Vagina (tissue), 2 donors: ENCODE measurements at regions not wholly inside any gene's neighbourhood (a gene's known extent, or its start where the extent isn't known, plus 50 kb on each side); places are given as distances from the start of the nearest gene placed in this dataset.

ENCODE experiments used
- DNase-seq, 2 donors: peaks; one replicate each; pipeline ENCODE4 v3.0.0-alpha.2; 2017; ENCODE audit errors: extremely low spot score in 2 of 2
- H3K27ac ChIP-seq: fragments of 200-600 bp; sonication (generic); one replicate; pipeline ENCODE4 v1.5.1; 2019
- H3K27me3 ChIP-seq: fragments of 200-600 bp; sonication (generic); one replicate; pipeline ENCODE4 v1.5.1; 2019
- H3K36me3 ChIP-seq, 2 donors: fragments of 200-600 bp; sonication (generic); one replicate each; pipeline ENCODE4 v1.5.1; 2017 to 2019
- H3K4me1 ChIP-seq: fragments of 200-600 bp; sonication (generic); one replicate; pipeline ENCODE4 v1.5.1; 2019
- H3K4me3 ChIP-seq, 2 donors: fragments of 200-600 bp; sonication (generic); 1 replicate in 1 of 2; 2 replicates in 1 of 2; pipeline ENCODE4 v1.5.1; 2016 to 2019
- H3K9me3 ChIP-seq: fragments of 200-600 bp; sonication (generic); one replicate; pipeline ENCODE4 v1.5.1; 2019
- POLR2A ChIP-seq, 2 donors: fragments of 450-650 bp; IDR thresholded peaks; one replicate each; pipeline ENCODE4 v1.6.1; 2017; ENCODE audit warnings: antibody characterized with exemption in 2 of 2, mild to moderate bottlenecking in 2 of 2, moderate library complexity in 2 of 2
- POLR2AphosphoS5 ChIP-seq, 2 donors: sonication (generic); formaldehyde crosslinking; IDR thresholded peaks; one replicate each; pipeline ENCODE4 v1.9.0; 2017; ENCODE audit warnings: antibody characterized with exemption in 2 of 2, mild to moderate bottlenecking in 2 of 2, low read depth in 1 of 2; ENCODE audit not compliant: insufficient read depth in 1 of 2
- intact Hi-C: fragments of 100-400 bp; cut with DNase I; formaldehyde crosslinking; loops from one replicate; pipeline ENCODE4 v1.15.1; 2023
- TF ChIP-seq, protein P1 (sequence below), 3 experiments: fragments of 450-650 bp in 2 of 3; fragments of 200-600 bp in 1 of 3; sonication (generic) in 1 of 3; IDR thresholded peaks; one replicate each; pipeline ENCODE4 v1.5.1; 2017 to 2019; ENCODE audit warnings: antibody characterized with exemption in 3 of 3, mild to moderate bottlenecking in 2 of 3, moderate library complexity in 2 of 3

GRCh38 chr5:39495227-39495626 is 70.4 kb upstream of the DAB2 start:
- Histone ChIP-seq H3K9me3 (no peaks in the 10 kb centered on the region), H3K27me3 (no peaks in the 10 kb centered on the region), H3K4me3 (no peak overlapping the region), H3K36me3 (no peaks in the 10 kb centered on the region), H3K4me1 (no peaks in the 10 kb centered on the region), H3K27ac (no peak overlapping the region)
- no peak for DNase-seq
- intact Hi-C loops: no loop called here
- TF ChIP-seq, protein P1, sequence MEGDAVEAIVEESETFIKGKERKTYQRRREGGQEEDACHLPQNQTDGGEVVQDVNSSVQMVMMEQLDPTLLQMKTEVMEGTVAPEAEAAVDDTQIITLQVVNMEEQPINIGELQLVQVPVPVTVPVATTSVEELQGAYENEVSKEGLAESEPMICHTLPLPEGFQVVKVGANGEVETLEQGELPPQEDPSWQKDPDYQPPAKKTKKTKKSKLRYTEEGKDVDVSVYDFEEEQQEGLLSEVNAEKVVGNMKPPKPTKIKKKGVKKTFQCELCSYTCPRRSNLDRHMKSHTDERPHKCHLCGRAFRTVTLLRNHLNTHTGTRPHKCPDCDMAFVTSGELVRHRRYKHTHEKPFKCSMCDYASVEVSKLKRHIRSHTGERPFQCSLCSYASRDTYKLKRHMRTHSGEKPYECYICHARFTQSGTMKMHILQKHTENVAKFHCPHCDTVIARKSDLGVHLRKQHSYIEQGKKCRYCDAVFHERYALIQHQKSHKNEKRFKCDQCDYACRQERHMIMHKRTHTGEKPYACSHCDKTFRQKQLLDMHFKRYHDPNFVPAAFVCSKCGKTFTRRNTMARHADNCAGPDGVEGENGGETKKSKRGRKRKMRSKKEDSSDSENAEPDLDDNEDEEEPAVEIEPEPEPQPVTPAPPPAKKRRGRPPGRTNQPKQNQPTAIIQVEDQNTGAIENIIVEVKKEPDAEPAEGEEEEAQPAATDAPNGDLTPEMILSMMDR (IDR thresholded peaks at IDR 0.05): no peak
- TF ChIP-seq POLR2A (IDR thresholded peaks at IDR 0.05): no peak
- no peak for TF ChIP-seq POLR2AphosphoS5 (IDR thresholded peaks at IDR 0.05; ENCODE audit: insufficient read depth in 1 of 2, low read depth in 1 of 2)

DNA sequence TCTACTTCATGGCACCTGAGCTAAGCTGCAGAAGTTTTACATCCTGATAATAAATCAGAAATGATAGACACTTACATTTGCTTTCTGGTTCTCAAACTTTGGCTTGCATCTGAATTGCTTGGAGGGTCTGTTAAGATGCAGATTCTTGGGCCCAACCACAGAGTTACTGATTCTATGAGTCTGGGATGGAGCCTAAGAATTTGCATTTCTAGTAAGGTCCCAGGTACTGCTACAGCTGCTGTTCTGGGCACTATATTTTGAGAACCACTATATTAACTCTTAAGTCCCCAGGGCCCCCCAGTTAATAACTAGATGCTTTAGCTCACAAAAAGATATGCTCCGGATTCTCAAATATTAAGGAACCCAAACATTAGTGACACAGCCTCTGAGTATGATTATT is 69.8 kb upstream of the DAB2 start:
- Histone ChIP-seq H3K4me1 (no peaks in the 10 kb centered on the region), H3K27me3 (no peaks in the 10 kb centered on the region), H3K9me3 (no peaks in the 10 kb centered on the region), H3K36me3 (no peaks in the 10 kb centered on the region), H3K4me3 (no peak overlapping the region), H3K27ac (no peak overlapping the region)
- intact Hi-C loops: no loop called here
- no peak for DNase-seq
- TF ChIP-seq POLR2AphosphoS5 (IDR thresholded peaks at IDR 0.05; ENCODE audit: insufficient read depth in 1 of 2, low read depth in 1 of 2): no peak
- TF ChIP-seq, protein P1 (IDR thresholded peaks at IDR 0.05): no peak

GRCh38 chr5:39494107-39494510 is 69.3 kb upstream of the DAB2 start:
- no peaks in the 10 kb centered on the region for H3K9me3 ChIP-seq
- H3K27ac ChIP-seq: no peak overlapping the region
- no peaks in the 10 kb centered on the region for H3K36me3 ChIP-seq
- no peaks in the 10 kb centered on the region for H3K4me1 ChIP-seq
- intact Hi-C loops: no loop called here
- TF ChIP-seq POLR2A (IDR thresholded peaks at IDR 0.05) (no peak), POLR2AphosphoS5 (IDR thresholded peaks at IDR 0.05; ENCODE audit: insufficient read depth in 1 of 2, low read depth in 1 of 2) (no peak)
- TF ChIP-seq, protein P1 (IDR thresholded peaks at IDR 0.05): no peak
- no peaks in the 10 kb centered on the region for H3K27me3 ChIP-seq
- H3K4me3 ChIP-seq: no peak overlapping the region
- no peak for DNase-seq

DNA sequence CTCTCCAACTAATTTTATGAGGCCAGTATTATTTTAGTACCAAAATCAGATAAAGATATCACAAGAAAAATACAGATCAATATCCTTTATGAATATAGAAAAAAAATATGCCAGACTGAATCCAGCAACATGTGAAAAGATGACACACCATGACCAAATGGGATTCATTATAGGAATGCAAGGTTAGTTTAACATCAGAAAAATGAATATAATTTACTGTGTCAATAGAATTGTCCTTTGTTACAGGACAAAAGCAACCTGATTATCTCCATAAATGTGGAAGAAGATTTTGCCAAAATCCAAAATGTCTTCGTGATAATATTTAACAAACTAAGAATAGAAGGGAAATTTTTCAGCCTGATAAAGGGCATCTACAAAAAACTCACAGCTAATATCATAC is 66.4 kb upstream of the DAB2 start:
- DNase-seq: no peak
- TF ChIP-seq POLR2AphosphoS5 (IDR thresholded peaks at IDR 0.05; ENCODE audit: insufficient read depth in 1 of 2, low read depth in 1 of 2): no peak
- TF ChIP-seq, protein P1 (IDR thresholded peaks at IDR 0.05): no peak
- no peak for TF ChIP-seq POLR2A (IDR thresholded peaks at IDR 0.05)
- Histone ChIP-seq H3K27me3 (no peaks in the 10 kb centered on the region), H3K9me3 (no peaks in the 10 kb centered on the region), H3K27ac (no peak overlapping the region), H3K4me1 (no peaks in the 10 kb centered on the region), H3K36me3 (no peaks in the 10 kb centered on the region), H3K4me3 (no peak overlapping the region)
- intact Hi-C loops: no loop called here

DNA sequence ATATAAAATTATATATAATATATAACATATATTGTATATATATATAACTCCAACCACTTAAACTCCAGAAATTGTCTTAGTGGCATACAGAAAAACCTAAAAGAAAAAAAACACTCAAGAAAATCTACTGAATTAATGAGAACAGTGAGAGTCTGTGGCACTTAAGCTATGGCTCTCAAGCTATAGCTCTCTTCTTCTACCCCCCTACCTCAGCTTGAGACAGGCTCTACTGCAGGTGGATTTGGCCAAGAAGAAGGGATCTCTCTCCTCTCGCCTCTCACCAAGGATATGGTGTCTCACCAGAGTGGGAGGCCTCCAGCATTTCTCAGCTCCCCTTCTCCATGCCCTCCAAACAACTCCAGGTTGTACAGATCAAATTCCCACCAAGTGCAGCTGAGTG is 64.5 kb upstream of the DAB2 start:
- H3K36me3 ChIP-seq: no peaks in the 10 kb centered on the region
- no peaks in the 10 kb centered on the region for H3K4me1 ChIP-seq
- intact Hi-C loops: no loop called here
- H3K4me3 ChIP-seq: no peak overlapping the region
- no peak for DNase-seq
- no peak overlapping the region for H3K27ac ChIP-seq
- H3K9me3 ChIP-seq: no peaks in the 10 kb centered on the region
- no peak for TF ChIP-seq POLR2A (IDR thresholded peaks at IDR 0.05)
- TF ChIP-seq POLR2AphosphoS5 (IDR thresholded peaks at IDR 0.05; ENCODE audit: insufficient read depth in 1 of 2, low read depth in 1 of 2): no peak
- TF ChIP-seq, protein P1 (IDR thresholded peaks at IDR 0.05): no peak
- no peaks in the 10 kb centered on the region for H3K27me3 ChIP-seq
